ENCODE measurements at regions not wholly inside any gene's neighbourhood (a gene's known extent, or its start where the extent isn't known, plus 50 kb on each side); places are given as distances from the start of the nearest gene placed in this dataset.

DNA sequence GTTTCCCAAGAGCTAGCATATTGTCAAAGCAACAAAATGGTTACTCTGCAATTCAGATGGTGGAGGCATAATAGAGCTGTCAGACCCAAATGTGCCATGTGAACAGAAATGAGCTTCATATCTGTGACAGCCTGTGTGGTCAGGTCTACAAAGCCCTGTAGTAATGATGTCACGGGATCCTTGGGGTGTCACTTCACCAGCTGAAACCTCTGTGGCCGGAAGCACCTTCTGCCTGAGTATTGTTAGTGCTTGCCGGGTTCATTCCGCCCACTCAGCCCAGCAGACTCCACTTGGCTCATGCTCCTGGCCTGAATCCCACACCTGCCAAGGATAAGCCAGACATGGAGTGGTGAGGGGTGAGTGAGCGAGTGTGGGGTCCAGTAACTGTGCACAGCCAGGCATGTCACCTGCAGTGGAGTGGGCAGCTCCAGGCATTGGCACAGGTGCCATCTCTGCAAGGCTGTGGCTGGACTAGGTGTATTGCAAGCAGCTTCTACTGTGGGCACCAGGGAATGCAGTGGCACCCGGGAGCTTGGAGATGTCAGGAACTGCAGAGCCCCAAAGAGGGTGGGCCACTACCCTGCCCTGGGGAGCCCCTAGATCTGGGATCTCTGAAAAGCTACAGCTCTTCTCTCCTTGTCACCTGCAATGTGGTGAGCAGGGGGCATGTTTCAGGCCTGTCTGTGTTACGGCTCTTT lies 341.9 kb upstream of the CHRM2 start:
- Histone ChIP-seq H3K9ac (ENCODE audit: low read length) (no peak overlapping the region), H3K36me3 (ENCODE audit: low read length) (no peaks in the 10 kb centered on the region), H3K9me3 (ENCODE audit: insufficient read depth, low read length) (peaks cover 7% of the 10 kb centered on the region; the same call in 1 of the 2 replicates), H3F3A (ENCODE audit: insufficient read depth) (no peaks in the 10 kb centered on the region), H4K20me1 (ENCODE audit: low read depth, low read length) (no peaks in the 10 kb centered on the region), H3K27ac (ENCODE audit: low read depth, low read length) (no peak overlapping the region), H3K4me3 (ENCODE audit: insufficient read depth, low read length, poor library complexity, severe bottlenecking) (no peak overlapping the region), H3K9me2 (replicated peaks; ENCODE audit: insufficient read depth, low read length) (no peaks in the 10 kb centered on the region), H2AFZ (ENCODE audit: low read depth, low read length, severe bottlenecking) (no peak overlapping the region), H3K27me3 (ENCODE audit: low read length) (no peaks in the 10 kb centered on the region), H3K79me2 (ENCODE audit: insufficient read depth, low read length) (no peaks in the 10 kb centered on the region), H3K4me2 (ENCODE audit: low read depth, low read length, poor library complexity, severe bottlenecking) (no peak overlapping the region)
- TF ChIP-seq, protein P1, sequence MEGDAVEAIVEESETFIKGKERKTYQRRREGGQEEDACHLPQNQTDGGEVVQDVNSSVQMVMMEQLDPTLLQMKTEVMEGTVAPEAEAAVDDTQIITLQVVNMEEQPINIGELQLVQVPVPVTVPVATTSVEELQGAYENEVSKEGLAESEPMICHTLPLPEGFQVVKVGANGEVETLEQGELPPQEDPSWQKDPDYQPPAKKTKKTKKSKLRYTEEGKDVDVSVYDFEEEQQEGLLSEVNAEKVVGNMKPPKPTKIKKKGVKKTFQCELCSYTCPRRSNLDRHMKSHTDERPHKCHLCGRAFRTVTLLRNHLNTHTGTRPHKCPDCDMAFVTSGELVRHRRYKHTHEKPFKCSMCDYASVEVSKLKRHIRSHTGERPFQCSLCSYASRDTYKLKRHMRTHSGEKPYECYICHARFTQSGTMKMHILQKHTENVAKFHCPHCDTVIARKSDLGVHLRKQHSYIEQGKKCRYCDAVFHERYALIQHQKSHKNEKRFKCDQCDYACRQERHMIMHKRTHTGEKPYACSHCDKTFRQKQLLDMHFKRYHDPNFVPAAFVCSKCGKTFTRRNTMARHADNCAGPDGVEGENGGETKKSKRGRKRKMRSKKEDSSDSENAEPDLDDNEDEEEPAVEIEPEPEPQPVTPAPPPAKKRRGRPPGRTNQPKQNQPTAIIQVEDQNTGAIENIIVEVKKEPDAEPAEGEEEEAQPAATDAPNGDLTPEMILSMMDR (IDR thresholded peaks at IDR 0.05; ENCODE audit: insufficient read depth, low read length, poor library complexity, severe bottlenecking): no peak
- TF ChIP-seq EZH2phosphoT487 (conservative IDR thresholded peaks at IDR 0.05; ENCODE audit: low read length): no peak

DNA sequence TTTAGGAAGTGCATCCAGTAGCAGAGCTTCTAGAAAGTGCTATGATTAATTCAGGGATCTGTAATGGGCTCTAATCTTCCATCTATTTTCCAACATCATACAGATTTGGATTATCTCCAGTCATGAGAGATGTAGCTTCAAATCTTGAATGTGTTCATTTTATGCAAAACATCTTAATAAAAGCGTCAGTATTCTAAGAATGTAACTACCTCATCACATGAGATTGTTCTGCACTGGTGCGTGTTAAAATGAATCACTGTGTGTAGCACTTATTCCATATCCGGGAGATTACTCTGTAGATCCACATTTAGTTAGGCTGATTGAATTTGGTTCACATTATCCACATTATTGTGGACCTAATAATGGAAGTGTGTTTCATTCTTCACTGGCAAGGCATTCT lies 344.9 kb upstream of the CHRM2 start:
- no peaks in the 10 kb centered on the region for H3F3A ChIP-seq (ENCODE audit: insufficient read depth)
- H3K4me2 ChIP-seq (ENCODE audit: low read depth, low read length, poor library complexity, severe bottlenecking): no peak overlapping the region
- H3K27me3 ChIP-seq (ENCODE audit: low read length): no peaks in the 10 kb centered on the region
- TF ChIP-seq EZH2phosphoT487 (conservative IDR thresholded peaks at IDR 0.05; ENCODE audit: low read length): no peak
- TF ChIP-seq, protein P1 (IDR thresholded peaks at IDR 0.05; ENCODE audit: insufficient read depth, low read length, poor library complexity, severe bottlenecking): no peak
- H3K9me3 ChIP-seq (ENCODE audit: insufficient read depth, low read length): peaks cover 7% of the 10 kb centered on the region; the same call in 1 of the 2 replicates
- no peaks in the 10 kb centered on the region for H3K36me3 ChIP-seq (ENCODE audit: low read length)
- no peaks in the 10 kb centered on the region for H3K79me2 ChIP-seq (ENCODE audit: insufficient read depth, low read length)
- H3K27ac ChIP-seq (ENCODE audit: low read depth, low read length): no peak overlapping the region
- H3K9ac ChIP-seq (ENCODE audit: low read length): no peak overlapping the region
- no peak overlapping the region for H3K4me3 ChIP-seq (ENCODE audit: insufficient read depth, low read length, poor library complexity, severe bottlenecking)
- H3K9me2 ChIP-seq (replicated peaks; ENCODE audit: insufficient read depth, low read length): no peaks in the 10 kb centered on the region
- no peaks in the 10 kb centered on the region for H4K20me1 ChIP-seq (ENCODE audit: low read depth, low read length)
- H2AFZ ChIP-seq (ENCODE audit: low read depth, low read length, severe bottlenecking): no peak overlapping the region

DNA sequence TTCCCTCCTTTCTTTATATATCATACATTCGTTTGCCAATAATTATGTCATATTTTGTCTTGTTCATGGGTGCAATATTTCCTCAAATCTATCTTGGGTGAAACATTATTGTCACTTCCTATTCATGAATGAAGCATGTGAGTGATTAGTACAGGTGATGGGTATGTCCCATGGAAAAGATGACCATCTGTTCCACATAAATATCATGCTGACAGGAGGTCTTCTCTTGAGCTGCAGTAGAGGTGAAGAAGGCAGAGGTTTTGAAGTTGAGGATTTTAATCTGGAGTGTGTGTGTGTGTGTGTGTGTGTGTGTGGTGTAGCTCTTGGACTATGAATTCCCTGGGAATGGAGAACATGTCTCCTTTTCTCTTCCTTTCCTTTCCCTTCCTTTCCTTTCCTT lies 350.5 kb upstream of the CHRM2 start:
- H3K9ac ChIP-seq (ENCODE audit: low read length): no peak overlapping the region
- no peak overlapping the region for H3K4me2 ChIP-seq (ENCODE audit: low read depth, low read length, poor library complexity, severe bottlenecking)
- no peak overlapping the region for H3K4me3 ChIP-seq (ENCODE audit: insufficient read depth, low read length, poor library complexity, severe bottlenecking)
- no peaks in the 10 kb centered on the region for H4K20me1 ChIP-seq (ENCODE audit: low read depth, low read length)
- H3K79me2 ChIP-seq (ENCODE audit: insufficient read depth, low read length): no peaks in the 10 kb centered on the region
- TF ChIP-seq, protein P1 (IDR thresholded peaks at IDR 0.05; ENCODE audit: insufficient read depth, low read length, poor library complexity, severe bottlenecking): no peak
- TF ChIP-seq EZH2phosphoT487 (conservative IDR thresholded peaks at IDR 0.05; ENCODE audit: low read length): no peak
- no peaks in the 10 kb centered on the region for H3K9me2 ChIP-seq (replicated peaks; ENCODE audit: insufficient read depth, low read length)
- H3K36me3 ChIP-seq (ENCODE audit: low read length): no peaks in the 10 kb centered on the region
- H3K27me3 ChIP-seq (ENCODE audit: low read length): no peaks in the 10 kb centered on the region
- no peak overlapping the region for H2AFZ ChIP-seq (ENCODE audit: low read depth, low read length, severe bottlenecking)
- H3K27ac ChIP-seq (ENCODE audit: low read depth, low read length): no peak overlapping the region
- H3F3A ChIP-seq (ENCODE audit: insufficient read depth): no peaks in the 10 kb centered on the region
- H3K9me3 ChIP-seq (ENCODE audit: insufficient read depth, low read length): no peaks in the 10 kb centered on the region
